NCI-H128 (cell line): ENCODE measurements at regions not wholly inside any gene's neighbourhood (a gene's known extent, or its start where the extent isn't known, plus 50 kb on each side); places are given as distances from the start of the nearest gene placed in this dataset.

Experiments
- DNase-seq: peaks from one replicate; lab custom pipeline; 2025; ENCODE audit not compliant: unreplicated experiment; lab: John Stamatoyannopoulos, UW

DNA sequence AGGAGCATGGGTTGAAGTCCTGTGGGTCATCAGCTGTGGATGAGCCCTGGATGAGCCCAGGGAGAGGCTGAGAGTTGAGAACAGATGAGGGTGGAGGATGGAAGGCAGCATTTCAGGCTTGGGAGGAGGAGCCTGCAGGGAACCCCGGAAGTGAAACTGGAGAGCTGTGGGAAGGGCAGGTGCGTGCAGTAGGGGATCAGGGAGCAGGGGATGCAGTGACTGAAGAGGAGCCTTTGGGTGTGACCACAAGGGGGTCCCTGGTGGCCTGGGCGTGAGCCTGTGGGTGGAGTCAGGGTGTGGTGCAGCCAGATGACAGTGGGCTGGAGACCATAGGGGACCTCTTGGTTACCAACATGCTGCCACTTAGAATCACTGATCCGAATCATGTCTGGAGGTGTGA lies 115.5 kb downstream of the PAPOLA start:
- no peak for DNase-seq

DNA sequence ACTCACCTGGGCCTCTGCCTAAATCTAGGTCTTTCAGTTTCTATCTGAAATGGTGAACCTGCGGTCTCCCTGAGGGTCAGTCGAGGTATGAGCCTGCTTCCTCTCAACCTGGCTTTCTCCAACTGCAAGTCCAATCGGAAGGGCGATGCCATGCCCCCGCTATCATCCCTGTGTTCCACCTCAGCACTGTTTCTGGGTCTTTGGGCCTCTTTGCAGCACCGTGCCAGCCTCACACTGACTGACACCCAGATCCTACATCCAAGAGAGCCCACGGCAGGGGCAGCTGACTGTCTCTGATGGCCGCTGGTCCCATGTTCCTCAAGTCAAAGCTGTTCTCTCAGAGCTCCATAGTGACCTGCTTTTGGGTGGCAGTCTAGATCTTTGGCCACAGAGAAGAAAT lies 120.7 kb downstream of the PAPOLA start:
- no peak for DNase-seq

DNA sequence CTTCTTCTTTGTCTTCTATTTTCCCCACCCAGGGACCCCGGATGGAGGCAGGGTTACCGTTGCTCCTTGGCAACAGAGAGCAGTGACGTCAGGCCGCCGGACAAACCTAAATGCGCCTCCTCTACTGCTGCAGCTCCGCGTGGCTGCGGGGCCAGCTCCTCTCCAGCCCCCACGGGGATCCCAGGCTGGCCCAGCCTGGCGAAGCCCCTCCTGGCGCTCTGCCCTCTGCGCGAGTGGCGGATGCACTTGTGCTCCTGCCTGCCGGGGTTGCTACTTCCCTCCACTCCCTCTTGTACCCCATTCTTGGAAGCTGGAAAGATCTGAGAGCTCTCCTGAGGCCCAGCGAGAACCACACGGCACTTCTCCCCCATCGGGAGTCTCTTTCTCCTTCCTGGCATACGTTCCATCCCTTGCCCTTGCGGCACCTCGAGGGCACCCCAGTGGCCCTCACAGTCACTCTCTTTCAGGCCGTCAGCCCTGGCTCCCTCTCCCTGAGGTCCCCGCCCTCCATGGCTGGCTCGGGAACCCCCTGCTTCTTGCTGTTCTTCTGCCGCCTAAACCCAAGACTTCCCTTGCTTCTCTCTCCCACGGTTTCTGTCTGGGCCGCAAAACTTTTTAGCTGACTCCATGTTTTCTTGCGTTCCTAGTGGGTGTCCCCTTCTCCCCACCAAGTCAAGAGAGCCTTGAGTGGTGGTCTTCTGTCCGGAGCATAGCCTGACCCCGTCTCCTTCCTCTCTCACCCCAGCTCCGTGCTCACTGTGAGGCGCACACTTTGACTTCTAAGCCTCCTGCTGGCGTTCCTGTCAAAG lies 121.7 kb downstream of the PAPOLA start:
- DNase-seq: no peak

DNA sequence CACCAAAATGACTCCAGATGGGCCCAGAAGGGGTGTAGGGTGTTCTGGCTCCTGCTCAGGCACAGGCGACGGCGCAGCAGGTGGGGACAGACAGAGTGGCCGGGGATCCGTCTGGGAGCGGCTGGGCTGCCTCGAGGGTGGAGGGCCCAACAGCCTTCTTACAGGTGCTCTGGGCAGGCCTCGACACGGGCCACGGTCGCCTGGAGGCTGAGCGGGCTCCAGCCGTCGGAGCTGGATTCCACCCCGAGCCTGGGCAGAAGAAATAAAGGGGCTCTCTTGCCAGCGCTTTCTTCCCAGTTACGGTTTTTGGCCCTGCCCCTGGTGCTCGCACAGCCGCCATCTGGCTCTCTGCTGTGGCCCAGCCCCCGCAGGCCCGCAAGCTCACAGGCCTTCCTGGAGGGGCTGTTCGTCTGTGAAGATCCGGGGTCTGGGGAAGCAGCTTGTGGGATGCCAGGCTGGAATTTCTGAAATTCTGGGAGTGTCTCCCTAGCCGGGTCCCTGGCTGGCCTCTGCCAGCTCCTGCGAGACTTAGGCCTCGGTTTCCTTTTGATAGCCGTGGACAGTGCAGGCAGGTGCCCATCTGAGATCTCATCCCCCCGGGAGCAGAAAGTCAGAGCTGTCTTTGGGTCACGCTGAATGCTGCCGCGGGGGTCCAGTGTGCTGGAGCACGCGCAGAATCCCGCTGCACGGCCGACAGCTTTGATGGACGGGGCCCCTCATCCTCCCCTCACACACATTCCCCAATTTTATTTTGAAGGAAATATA lies 122.7 kb downstream of the PAPOLA start:
- no peak for DNase-seq

DNA sequence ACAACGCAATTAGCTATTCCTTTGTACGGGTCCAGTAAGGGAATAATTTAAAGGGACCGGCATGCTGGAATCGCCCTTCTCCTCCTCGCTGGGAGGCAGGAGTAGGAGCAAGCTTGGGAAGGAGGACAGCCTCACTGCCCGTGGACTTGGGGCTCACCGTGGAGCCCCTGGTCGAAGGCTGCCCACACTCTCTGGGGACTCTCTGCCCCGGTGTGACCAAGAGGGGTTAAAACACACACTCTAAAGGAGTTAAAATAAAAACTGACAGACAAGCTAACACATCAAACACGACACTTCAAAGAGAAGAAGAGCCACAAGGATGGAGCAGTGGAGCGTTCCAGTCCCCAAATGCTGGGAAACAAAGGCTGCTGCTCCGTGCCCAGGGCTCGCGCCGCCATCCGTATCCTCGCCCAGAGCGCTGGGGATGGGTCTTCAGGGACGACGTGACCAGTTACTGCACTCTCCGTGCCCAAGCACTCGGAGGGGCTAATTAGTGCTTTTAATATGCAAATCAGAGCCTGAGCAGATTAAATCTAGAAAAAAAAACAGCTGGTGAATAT lies 123.3 kb downstream of the PAPOLA start:
- no peak for DNase-seq

- DNase-seq: no peak
Observed at GRCh38 chr14:96626121-96626768, 124.1 kb downstream of the PAPOLA start.

DNA sequence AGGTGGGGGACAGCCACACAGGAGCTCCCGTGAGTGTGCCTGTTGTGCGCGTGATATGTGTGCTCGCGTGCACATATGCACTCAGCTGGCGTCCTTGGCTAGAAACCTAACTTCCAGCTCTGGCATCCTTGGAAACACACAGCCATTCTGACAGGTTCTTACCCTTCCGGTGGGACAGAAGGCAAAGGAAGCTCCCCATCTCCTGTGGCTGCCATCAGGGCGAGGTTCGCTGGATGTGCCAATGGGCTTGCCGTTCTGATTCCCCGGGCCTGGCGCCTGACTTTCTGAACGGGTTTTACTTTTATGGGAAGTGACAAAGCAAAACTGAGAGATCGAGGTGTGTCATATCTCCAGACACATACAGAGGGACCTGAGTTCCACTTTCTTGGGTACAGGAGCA lies 124.7 kb downstream of the PAPOLA start:
- no peak for DNase-seq

DNA sequence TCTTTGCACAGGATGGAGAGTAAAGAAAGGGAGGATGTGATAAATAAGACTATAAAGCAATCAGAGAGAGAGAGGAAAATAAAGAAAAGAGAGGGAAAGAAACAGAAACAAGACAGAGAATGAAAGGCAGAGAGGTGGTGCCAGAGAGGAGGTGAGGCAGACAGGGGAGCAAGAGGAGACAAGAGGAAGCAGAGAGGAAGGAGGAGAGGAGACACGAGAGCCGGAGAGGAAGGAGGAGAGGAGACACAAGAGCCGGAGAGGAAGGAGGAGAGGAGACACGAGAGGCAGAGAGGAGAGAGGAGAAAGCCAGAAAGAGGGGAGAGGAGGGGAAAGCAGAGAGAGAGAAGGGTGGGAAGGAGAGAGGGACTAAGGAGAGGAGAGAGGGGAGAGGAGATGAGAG lies 125.2 kb downstream of the PAPOLA start:
- DNase-seq: no peak

DNA sequence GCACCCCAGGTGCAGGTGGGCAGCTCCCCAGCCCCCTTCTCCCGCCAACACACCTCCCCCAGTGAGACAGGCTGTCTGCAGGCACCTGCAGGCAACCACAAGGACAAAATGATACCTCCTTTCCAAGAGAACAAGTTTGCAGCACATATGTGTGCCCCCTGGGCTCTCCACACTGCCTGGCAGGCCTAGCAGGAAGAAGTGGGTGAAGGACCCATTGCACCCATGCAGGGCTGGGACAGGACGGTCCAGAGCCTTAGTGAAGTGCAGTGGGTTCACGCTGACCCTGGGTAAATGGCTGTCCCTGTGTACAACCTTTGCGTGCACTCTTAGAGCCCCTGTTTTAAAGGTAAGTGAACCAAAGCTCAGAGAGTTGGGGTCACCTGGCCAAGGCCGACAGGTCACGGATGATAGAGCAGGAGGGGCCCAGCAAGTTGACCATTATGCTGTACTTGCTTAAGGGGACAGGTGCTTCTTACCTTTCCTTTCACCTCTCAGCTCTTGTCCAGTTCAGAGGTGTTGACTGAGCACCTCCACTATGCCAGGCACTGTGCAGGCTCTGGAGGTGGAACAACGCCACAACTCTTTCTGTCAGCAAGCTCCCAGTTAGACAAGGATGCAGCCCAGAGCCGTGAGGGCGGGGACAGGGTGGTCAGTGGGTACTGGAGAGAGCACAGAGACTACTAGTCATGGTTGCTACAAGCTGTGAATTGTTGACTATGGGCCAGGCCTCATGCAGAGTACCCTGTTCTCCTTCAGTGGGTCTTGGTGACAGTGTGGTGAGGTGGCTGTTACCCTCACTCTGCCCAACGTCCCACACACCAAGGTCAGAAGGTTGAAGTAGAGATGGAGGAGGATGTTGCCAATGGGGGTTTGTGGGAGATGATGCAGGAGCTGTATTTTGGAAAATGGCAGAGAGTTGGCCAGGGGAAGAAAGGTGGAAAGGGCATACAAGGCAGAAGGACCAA lies 125.9 kb downstream of the PAPOLA start:
- DNase-seq: no peak

- no peak for DNase-seq
Observed at GRCh38 chr14:96629082-96629481, 126.9 kb downstream of the PAPOLA start.

GRCh38 chr14:96629558-96630222 lies 127.5 kb downstream of the PAPOLA start:
- no peak for DNase-seq

- no peak for DNase-seq
Observed at GRCh38 chr14:96630281-96630680, 128.1 kb downstream of the PAPOLA start.

DNA sequence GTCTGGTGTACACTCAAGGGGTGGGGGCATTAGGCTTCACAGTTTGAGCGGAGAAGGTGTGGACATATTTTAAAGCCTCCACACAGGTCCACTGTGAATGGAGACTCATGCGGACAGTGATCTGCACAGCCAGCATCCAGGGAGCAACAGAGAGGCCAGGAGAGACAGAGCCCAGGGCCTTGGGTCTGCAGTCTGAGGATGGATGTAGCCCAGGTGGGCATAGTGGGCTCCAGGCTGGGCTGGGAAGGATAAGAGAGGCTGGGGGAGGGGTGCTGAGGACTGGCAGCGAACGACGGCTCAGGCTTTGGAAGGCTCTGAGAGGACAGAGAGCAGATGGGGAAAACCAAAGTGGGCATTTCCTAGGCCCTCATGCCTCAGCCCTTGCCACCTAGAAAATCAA lies 128.8 kb downstream of the PAPOLA start:
- no peak for DNase-seq

GRCh38 chr14:96631621-96632362 lies 129.6 kb downstream of the PAPOLA start:
- no peak for DNase-seq

DNA sequence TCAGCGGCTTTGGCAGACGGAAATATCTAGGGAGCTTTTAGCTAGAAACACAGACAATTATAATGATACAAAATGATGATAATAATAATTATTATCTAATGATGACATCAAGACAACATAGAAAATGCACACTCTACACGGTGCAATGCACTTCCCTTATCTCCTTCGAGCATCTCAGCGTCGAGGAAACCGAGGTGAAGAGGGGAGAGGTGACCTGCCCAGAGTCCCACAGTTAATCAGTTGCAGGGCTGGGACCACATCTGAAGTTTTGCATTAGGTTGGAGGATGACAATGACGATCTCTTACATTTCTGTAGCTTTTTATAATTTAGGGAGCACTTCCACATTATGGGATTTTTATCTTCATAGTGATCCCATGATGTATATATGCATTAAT lies 130.2 kb downstream of the PAPOLA start:
- no peak for DNase-seq

- no peak for DNase-seq
Observed at GRCh38 chr14:96633096-96633495, 130.9 kb downstream of the PAPOLA start.

DNA sequence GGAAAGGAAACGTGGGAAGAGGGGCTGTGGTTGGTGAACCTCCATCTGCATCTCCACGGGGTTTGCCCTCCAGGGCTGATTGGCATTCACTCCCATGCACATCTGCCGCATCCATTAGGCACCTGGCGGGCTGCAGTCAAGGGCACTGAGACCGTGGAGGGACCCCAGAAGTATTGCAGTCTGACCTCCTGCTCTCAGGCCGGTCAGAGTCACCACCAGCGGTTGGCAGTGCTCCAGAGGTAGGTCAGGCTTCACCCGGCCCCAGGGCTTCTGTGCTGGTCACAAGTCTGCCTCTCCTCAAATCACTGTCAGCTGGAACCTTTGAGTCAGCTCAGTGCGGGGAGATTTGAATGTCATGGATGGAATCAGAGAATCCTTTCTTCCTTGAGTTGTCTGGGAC lies 132.3 kb downstream of the PAPOLA start:
- no peak for DNase-seq

DNA sequence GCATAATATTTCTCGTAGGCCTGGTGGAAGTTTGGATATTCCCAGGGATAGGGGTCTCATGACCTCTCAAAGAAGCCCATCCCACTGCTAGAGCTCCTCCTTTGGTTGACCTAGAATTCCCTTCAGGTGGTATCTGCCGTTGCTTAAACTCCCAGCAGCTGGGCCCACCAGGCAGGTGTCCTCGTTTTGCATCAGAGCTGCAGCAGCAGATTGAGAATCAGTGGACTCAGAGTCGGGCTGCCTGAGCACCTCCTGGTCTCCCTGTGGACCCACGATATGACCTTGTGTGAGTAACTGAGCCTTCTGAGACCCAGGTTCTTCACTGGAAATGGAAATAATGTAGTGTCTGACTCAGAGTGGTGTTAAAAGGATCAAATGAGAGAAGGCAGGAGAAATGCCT lies 132.7 kb downstream of the PAPOLA start:
- no peak for DNase-seq

DNA sequence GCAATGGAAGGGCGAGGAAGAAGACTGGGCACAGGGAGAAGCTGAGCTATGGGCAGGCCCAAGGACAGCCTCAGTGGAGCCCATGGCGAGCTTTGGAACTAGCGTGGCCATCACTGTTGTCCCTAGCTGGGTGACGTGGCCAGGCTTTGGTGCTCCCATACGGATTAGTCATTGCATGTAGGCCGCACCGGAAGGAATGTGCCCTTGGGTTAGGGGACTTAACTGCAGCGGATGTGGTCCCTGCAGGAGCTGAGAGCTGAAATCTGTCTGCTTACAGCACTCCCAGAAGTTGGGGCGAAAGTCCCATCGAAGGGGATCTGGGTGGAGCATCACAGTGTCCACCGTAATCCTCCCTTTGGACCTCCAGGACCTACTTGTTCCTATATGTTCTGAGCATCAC lies 133.7 kb downstream of the PAPOLA start:
- DNase-seq: no peak
